GM18505 (cell line): ENCODE measurements at regions not wholly inside any gene's neighbourhood (a gene's known extent, or its start where the extent isn't known, plus 50 kb on each side); places are given as distances from the start of the nearest gene placed in this dataset.
"Not testable (repeated sequence)": the region's sequence is repeated elsewhere in the genome, so short reads cannot be mapped to it uniquely, and the experiment has no call there.

Source experiments
- ATAC-seq: cut with Tn5 transposase; IDR thresholded peaks from one replicate; pipeline ENCODE4 v1.9.1; 2021; ENCODE audit not compliant: unreplicated experiment
- POLR2A ChIP-seq: IDR thresholded peaks from 4 replicates; pipeline ENCODE4 v1.6.1; 2011; ENCODE audit warnings: borderline replicate concordance; ENCODE audit not compliant: insufficient read depth, insufficient read length; ENCODE audit errors: extremely low read depth

GRCh38 chrX:6990552-6991193 is 156.8 kb upstream of the STS start:
- TF ChIP-seq POLR2A: no peak
- no peak for ATAC-seq

GRCh38 chrX:6989858-6990257 is 157.7 kb upstream of the STS start:
- TF ChIP-seq POLR2A: no peak
- ATAC-seq: no peak

- ATAC-seq: not testable (repeated sequence)
Observed at GRCh38 chrX:6988694-6989093, 158.8 kb upstream of the STS start.

GRCh38 chrX:6986915-6987314 is 160.6 kb upstream of the STS start:
- TF ChIP-seq POLR2A: no peak
- no peak for ATAC-seq

- ATAC-seq: no peak
- no peak for TF ChIP-seq POLR2A
Observed at GRCh38 chrX:6985537-6985936, 162.0 kb upstream of the STS start.

GRCh38 chrX:6983207-6983955 is 164.1 kb upstream of the STS start:
- no peak for TF ChIP-seq POLR2A
- ATAC-seq: no peak

GRCh38 chrX:6981718-6982406 is 165.7 kb upstream of the STS start:
- ATAC-seq: no peak
- TF ChIP-seq POLR2A: no peak

- TF ChIP-seq POLR2A: no peak
- no peak for ATAC-seq
Observed at GRCh38 chrX:6980981-6981380, 166.5 kb upstream of the STS start.

- no peak for ATAC-seq
Observed at GRCh38 chrX:6968231-6968630, 179.3 kb upstream of the STS start.

GRCh38 chrX:6965729-6966128 is 181.8 kb upstream of the STS start:
- TF ChIP-seq POLR2A: no peak
- ATAC-seq: no peak

More at GRCh38 chrX:6968231-6968630, 179.3 kb upstream of the STS start:
- no peak for TF ChIP-seq POLR2A

- no peak for ATAC-seq
Observed at GRCh38 chrX:6962006-6962355, 185.5 kb upstream of the STS start.

GRCh38 chrX:6961286-6962005 is 186.1 kb upstream of the STS start:
- ATAC-seq: no peak
- no peak for TF ChIP-seq POLR2A

More at GRCh38 chrX:6962006-6962355, 185.5 kb upstream of the STS start:
- TF ChIP-seq POLR2A: no peak

GRCh38 chrX:6959006-6959405 is 188.5 kb upstream of the STS start:
- ATAC-seq: no peak
- TF ChIP-seq POLR2A: no peak
